HEK293 (cell line): ENCODE measurements at regions not wholly inside any gene's neighbourhood (a gene's known extent, or its start where the extent isn't known, plus 50 kb on each side); places are given as distances from the start of the nearest gene placed in this dataset.

Experiments
- CTCF ChIA-PET: fragments of 350-600 bp; formaldehyde crosslinking; extraction: SDS; loops from one replicate; lab custom pipeline; 2021; ENCODE audit warnings: antibody characterized with exemption; lab: Yijun Ruan, JAX
- POLR2A ChIA-PET: fragments of 300-600 bp; formaldehyde crosslinking; extraction: SDS; loops from one replicate; lab custom pipeline; 2020; ENCODE audit warnings: antibody characterized with exemption, inconsistent platforms; lab: Yijun Ruan, JAX
- H3K27ac ChIP-seq: fragments of 200-500 bp; sonication (Bioruptor generic); 2 replicates; pipeline ENCODE4 v1.5.1; 2014; ENCODE audit warnings: low read depth, low read length, control low read depth, inconsistent platforms; ENCODE audit errors: extremely low read depth
- H3K36me3 ChIP-seq, 2 experiments: fragments of 200-500 bp in 1 of 2; sonication (Bioruptor generic) in 1 of 2; 1 replicate in 1 of 2; 2 replicates in 1 of 2; pipeline ENCODE4 v1.5.1; 2014 to 2017; ENCODE audit warnings: inconsistent platforms in 2 of 2, low read length in 2 of 2; ENCODE audit not compliant: control insufficient read depth in 2 of 2, insufficient read depth in 1 of 2
- H3K4me1 ChIP-seq: fragments of 200-500 bp; sonication (Bioruptor generic); 2 replicates; pipeline ENCODE4 v1.5.1; 2014; ENCODE audit warnings: mild to moderate bottlenecking, low read length, inconsistent platforms; ENCODE audit not compliant: control insufficient read depth, insufficient read depth
- H3K4me3 ChIP-seq: 2 replicates; pipeline ENCODE4 v1.5.1; 2011; ENCODE audit warnings: low read depth, mild to moderate bottlenecking, control low read depth, low read length, moderate library complexity
- H3K9me3 ChIP-seq: fragments of 200-500 bp; sonication (Bioruptor generic); 2 replicates; pipeline ENCODE4 v1.5.1; 2014; ENCODE audit warnings: low read depth, low read length, inconsistent platforms; ENCODE audit not compliant: control insufficient read depth, insufficient read depth
- GLI2 ChIP-seq: fragments of 450-650 bp; formaldehyde crosslinking; IDR thresholded peaks from 2 replicates; pipeline ENCODE4; 2017; ENCODE audit warnings: missing biosample characterization, missing genetic modification characterization, low read depth, borderline replicate concordance
- KLF17 ChIP-seq: fragments of 450-650 bp; formaldehyde crosslinking; IDR thresholded peaks from 2 replicates; pipeline ENCODE4 v1.5.1; 2016; ENCODE audit warnings: missing biosample characterization, missing genetic modification characterization
- MYNN ChIP-seq: fragments of 450-650 bp; formaldehyde crosslinking; IDR thresholded peaks from 2 replicates; pipeline ENCODE4 v1.5.1; 2016; ENCODE audit warnings: missing biosample characterization, missing genetic modification characterization, borderline replicate concordance
- PRDM10 ChIP-seq: fragments of 450-650 bp; formaldehyde crosslinking; IDR thresholded peaks from 2 replicates; pipeline ENCODE4 v1.5.1; 2016; ENCODE audit warnings: missing biosample characterization, missing genetic modification characterization
- ZBTB17 ChIP-seq: fragments of 450-650 bp; formaldehyde crosslinking; IDR thresholded peaks from 2 replicates; pipeline ENCODE4 v1.5.1; 2016; ENCODE audit warnings: missing biosample characterization, missing genetic modification characterization
- ZBTB21 ChIP-seq: fragments of 450-650 bp; formaldehyde crosslinking; IDR thresholded peaks from 2 replicates; pipeline ENCODE4 v1.5.1; 2017; ENCODE audit warnings: missing biosample characterization, missing genetic modification characterization
- ZNF140 ChIP-seq: fragments of 450-650 bp; formaldehyde crosslinking; IDR thresholded peaks from 2 replicates; pipeline ENCODE4 v1.5.1; 2016; ENCODE audit warnings: missing biosample characterization, missing genetic modification characterization
- ZNF155 ChIP-seq: fragments of 450-650 bp; formaldehyde crosslinking; IDR thresholded peaks from 2 replicates; pipeline ENCODE4 v1.5.1; 2016; ENCODE audit warnings: missing biosample characterization, missing genetic modification characterization
- ZNF26 ChIP-seq: fragments of 450-650 bp; formaldehyde crosslinking; IDR thresholded peaks from 2 replicates; pipeline ENCODE4 v1.5.1; 2016; ENCODE audit warnings: missing biosample characterization, missing genetic modification characterization
- ZNF354C ChIP-seq: fragments of 450-650 bp; formaldehyde crosslinking; IDR thresholded peaks from 2 replicates; pipeline ENCODE4 v1.5.1; 2016; ENCODE audit warnings: missing biosample characterization, missing genetic modification characterization, low read depth, borderline replicate concordance
- ZNF747 ChIP-seq: fragments of 450-650 bp; formaldehyde crosslinking; IDR thresholded peaks from 2 replicates; pipeline ENCODE4 v1.5.1; 2016; ENCODE audit warnings: missing biosample characterization, missing genetic modification characterization
- ZNF791 ChIP-seq: fragments of 450-650 bp; formaldehyde crosslinking; IDR thresholded peaks from 2 replicates; pipeline ENCODE4 v1.5.1; 2016; ENCODE audit warnings: missing biosample characterization, missing genetic modification characterization

GRCh38 chr1:14260480-14260879 is 338.0 kb upstream of the KAZN start (continued):
- TF ChIP-seq PRDM10 (tag by site-specific recombination), result no peak

- H3K9me3 ChIP-seq, result no peaks in the 10 kb centered on the region
- no peak for TF ChIP-seq KLF17 (tag by site-specific recombination)
- no peak for TF ChIP-seq ZBTB21 (tag by site-specific recombination)
- no peak for TF ChIP-seq ZNF140 (tag by site-specific recombination)
- no peak for TF ChIP-seq ZNF155 (tag by site-specific recombination)
- TF ChIP-seq, all 188 proteins: peak for 0
- H3K4me1 ChIP-seq, result no peaks in the 10 kb centered on the region
- no peak overlapping the region for H3K27ac ChIP-seq
- POLR2A ChIA-PET, result no interaction called here
- CTCF ChIA-PET, result interaction anchor here (1.2 kb wide), 1 partner anchor 148 kb away, joined by 3 read pairs; no protein-coding TSS in a partner anchor
- no peaks in the 10 kb centered on the region for H3K36me3 ChIP-seq
- no peak overlapping the region for H3K4me3 ChIP-seq
Observed at GRCh38 chr1:14261395-14261794, 337.1 kb upstream of the KAZN start.

GRCh38 chr1:14262637-14263036 is 335.8 kb upstream of the KAZN start:
- Histone ChIP-seq H3K4me1 (no peaks in the 10 kb centered on the region), H3K4me3 (no peak overlapping the region), H3K36me3 (no peaks in the 10 kb centered on the region), H3K27ac (no peak overlapping the region), H3K9me3 (no peaks in the 10 kb centered on the region)
- ChIA-PET POLR2A (no interaction called here), CTCF (interaction anchor here (0.6 to 1.0 kb wide), 3 partner anchors 14 to 513 kb away, joined by 3 to 4 read pairs (median 3); no protein-coding TSS in a partner anchor)
- TF ChIP-seq MYNN (tag by site-specific recombination), result no peak
- no peak for TF ChIP-seq ZNF791 (tag by site-specific recombination)
- TF ChIP-seq ZBTB17, result no peak

- no peaks in the 10 kb centered on the region for H3K36me3 ChIP-seq
- H3K27ac ChIP-seq, result no peak overlapping the region
- TF ChIP-seq ZNF26 (tag by site-specific recombination), result no peak
- TF ChIP-seq ZNF747, result no peak
- no peak for TF ChIP-seq GLI2 (tag by site-specific recombination)
- no peak for TF ChIP-seq ZNF354C (tag by site-specific recombination)
- ChIA-PET POLR2A (no interaction called here), CTCF (interaction anchor here (0.6 to 1.0 kb wide), 2 partner anchors 15 to 71 kb away, joined by 3 read pairs; no protein-coding TSS in a partner anchor)
- H3K4me1 ChIP-seq, result no peaks in the 10 kb centered on the region
- H3K9me3 ChIP-seq, result no peaks in the 10 kb centered on the region
- H3K4me3 ChIP-seq, result no peak overlapping the region
Observed at GRCh38 chr1:14263225-14263624, 335.3 kb upstream of the KAZN start.
